ENCODE measurements at regions not wholly inside any gene's neighbourhood (a gene's known extent, or its start where the extent isn't known, plus 50 kb on each side); places are given as distances from the start of the nearest gene placed in this dataset.

DNA sequence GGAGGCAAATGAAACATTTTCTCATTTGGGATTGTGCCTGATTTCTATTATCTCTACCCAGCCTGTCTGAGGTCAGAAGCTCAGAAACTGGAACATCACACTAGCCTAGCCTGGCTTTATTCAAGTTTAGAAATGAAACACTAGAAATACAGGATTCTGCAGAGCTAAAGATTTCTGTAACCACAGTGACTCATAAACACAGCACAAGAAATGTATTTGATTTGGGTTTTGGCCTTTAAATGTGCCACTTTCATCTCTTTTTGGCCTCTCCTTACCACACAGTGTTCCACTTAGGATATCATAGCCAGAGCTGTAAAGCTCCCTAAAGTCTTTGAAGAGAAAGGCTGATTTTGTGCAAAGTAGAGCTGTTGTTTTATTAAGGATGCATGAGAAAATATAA lies 307.5 kb downstream of the EMP1 start:
- no peak overlapping the region for H2AFZ ChIP-seq (ENCODE audit: low read length)
- no peaks in the 10 kb centered on the region for H3K4me1 ChIP-seq (ENCODE audit: insufficient read depth, low read length, poor library complexity, severe bottlenecking)
- no peaks in the 10 kb centered on the region for H3K9me3 ChIP-seq (ENCODE audit: low read length)
- ChIA-PET CTCF (ENCODE audit: unreplicated experiment) (no interaction called here), POLR2A (interaction anchor here (0.9 kb wide), 1 partner anchor 31 kb away, joined by 3 read pairs; no protein-coding TSS in a partner anchor)
- no peaks in the 10 kb centered on the region for H4K20me1 ChIP-seq (ENCODE audit: insufficient read depth, low read length)
- intact Hi-C loops (cut with micrococcal nuclease; ENCODE audit: unreplicated experiment), result no loop called here
- no TSS peak for BruUV-seq (replicated peaks)
- H3K4me3 ChIP-seq (ENCODE audit: low read depth, low read length, poor library complexity, severe bottlenecking), result no peak overlapping the region
- H3K27ac ChIP-seq (ENCODE audit: low read depth, low read length, poor library complexity, severe bottlenecking), result no peak overlapping the region
- TF ChIP-seq, protein P1, sequence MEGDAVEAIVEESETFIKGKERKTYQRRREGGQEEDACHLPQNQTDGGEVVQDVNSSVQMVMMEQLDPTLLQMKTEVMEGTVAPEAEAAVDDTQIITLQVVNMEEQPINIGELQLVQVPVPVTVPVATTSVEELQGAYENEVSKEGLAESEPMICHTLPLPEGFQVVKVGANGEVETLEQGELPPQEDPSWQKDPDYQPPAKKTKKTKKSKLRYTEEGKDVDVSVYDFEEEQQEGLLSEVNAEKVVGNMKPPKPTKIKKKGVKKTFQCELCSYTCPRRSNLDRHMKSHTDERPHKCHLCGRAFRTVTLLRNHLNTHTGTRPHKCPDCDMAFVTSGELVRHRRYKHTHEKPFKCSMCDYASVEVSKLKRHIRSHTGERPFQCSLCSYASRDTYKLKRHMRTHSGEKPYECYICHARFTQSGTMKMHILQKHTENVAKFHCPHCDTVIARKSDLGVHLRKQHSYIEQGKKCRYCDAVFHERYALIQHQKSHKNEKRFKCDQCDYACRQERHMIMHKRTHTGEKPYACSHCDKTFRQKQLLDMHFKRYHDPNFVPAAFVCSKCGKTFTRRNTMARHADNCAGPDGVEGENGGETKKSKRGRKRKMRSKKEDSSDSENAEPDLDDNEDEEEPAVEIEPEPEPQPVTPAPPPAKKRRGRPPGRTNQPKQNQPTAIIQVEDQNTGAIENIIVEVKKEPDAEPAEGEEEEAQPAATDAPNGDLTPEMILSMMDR (conservative IDR thresholded peaks at IDR 0.05; ENCODE audit: low read length), result no peak
- no peak for TF ChIP-seq EZH2phosphoT487 (IDR thresholded peaks at IDR 0.05; ENCODE audit: borderline replicate concordance, low read depth, low read length)
- no peak for DNase-seq (ENCODE audit: low spot score)
- no peaks in the 10 kb centered on the region for H3K36me3 ChIP-seq (ENCODE audit: insufficient read depth, low read length)
- no peaks in the 10 kb centered on the region for H3K79me2 ChIP-seq (ENCODE audit: insufficient read depth, low read depth, low read length)
- no peak overlapping the region for H3K4me2 ChIP-seq (ENCODE audit: low read length)
- no peaks in the 10 kb centered on the region for H3K9me2 ChIP-seq (ENCODE audit: insufficient read depth, low read length)

- Histone ChIP-seq H3K27ac (ENCODE audit: low read depth, low read length, poor library complexity, severe bottlenecking) (no peak overlapping the region), H3K4me1 (ENCODE audit: insufficient read depth, low read length, poor library complexity, severe bottlenecking) (no peaks in the 10 kb centered on the region), H3K4me2 (ENCODE audit: low read length) (no peak overlapping the region), H3K79me2 (ENCODE audit: insufficient read depth, low read depth, low read length) (no peaks in the 10 kb centered on the region), H3K4me3 (ENCODE audit: low read depth, low read length, poor library complexity, severe bottlenecking) (no peak overlapping the region), H3K9me2 (ENCODE audit: insufficient read depth, low read length) (no peaks in the 10 kb centered on the region), H2AFZ (ENCODE audit: low read length) (no peak overlapping the region), H3K36me3 (ENCODE audit: insufficient read depth, low read length) (no peaks in the 10 kb centered on the region), H4K20me1 (ENCODE audit: insufficient read depth, low read length) (no peaks in the 10 kb centered on the region), H3K9me3 (ENCODE audit: low read length) (no peaks in the 10 kb centered on the region)
- BruUV-seq (replicated peaks), result no TSS peak
- DNase-seq (ENCODE audit: low spot score), result no peak
- intact Hi-C loops (cut with micrococcal nuclease; ENCODE audit: unreplicated experiment), result no loop called here
- POLR2A ChIA-PET, result no interaction called here
- no peak for TF ChIP-seq EZH2phosphoT487 (IDR thresholded peaks at IDR 0.05; ENCODE audit: borderline replicate concordance, low read depth, low read length)
- TF ChIP-seq, protein P1 (conservative IDR thresholded peaks at IDR 0.05; ENCODE audit: low read length), result no peak
- CTCF ChIA-PET (ENCODE audit: unreplicated experiment), result no interaction called here
Measured at GRCh38 chr12:13503094-13503835, 306.7 kb downstream of the EMP1 start.

- Histone ChIP-seq H2AFZ (ENCODE audit: low read length) (no peak overlapping the region), H3K4me3 (ENCODE audit: low read depth, low read length, poor library complexity, severe bottlenecking) (no peak overlapping the region), H3K9me3 (ENCODE audit: low read length) (no peaks in the 10 kb centered on the region), H4K20me1 (ENCODE audit: insufficient read depth, low read length) (no peaks in the 10 kb centered on the region), H3K36me3 (ENCODE audit: insufficient read depth, low read length) (no peaks in the 10 kb centered on the region), H3K4me2 (ENCODE audit: low read length) (no peak overlapping the region), H3K27ac (ENCODE audit: low read depth, low read length, poor library complexity, severe bottlenecking) (no peak overlapping the region), H3K79me2 (ENCODE audit: insufficient read depth, low read depth, low read length) (no peaks in the 10 kb centered on the region), H3K4me1 (ENCODE audit: insufficient read depth, low read length, poor library complexity, severe bottlenecking) (no peaks in the 10 kb centered on the region), H3K9me2 (ENCODE audit: insufficient read depth, low read length) (no peaks in the 10 kb centered on the region)
- no peak for TF ChIP-seq EZH2phosphoT487 (IDR thresholded peaks at IDR 0.05; ENCODE audit: borderline replicate concordance, low read depth, low read length)
- TF ChIP-seq, protein P1 (conservative IDR thresholded peaks at IDR 0.05; ENCODE audit: low read length), result no peak
- intact Hi-C loops (cut with micrococcal nuclease; ENCODE audit: unreplicated experiment), result no loop called here
- POLR2A ChIA-PET, result no interaction called here
- DNase-seq (ENCODE audit: low spot score), result no peak
- CTCF ChIA-PET (ENCODE audit: unreplicated experiment), result no interaction called here
- no TSS peak for BruUV-seq (replicated peaks)
Measured at GRCh38 chr12:13499008-13499407, 302.5 kb downstream of the EMP1 start.
